ENCODE measurements at regions not wholly inside any gene's neighbourhood (a gene's known extent, or its start where the extent isn't known, plus 50 kb on each side); places are given as distances from the start of the nearest gene placed in this dataset.

- DNase-seq (ENCODE audit: low read depth): no peak
Observed at GRCh38 chr2:238561230-238561629, 134.5 kb downstream of the ASB1 start.

- no peak for DNase-seq (ENCODE audit: low read depth)
Observed at GRCh38 chr2:238562446-238562845, 135.7 kb downstream of the ASB1 start.

GRCh38 chr2:238563551-238563950 is 136.8 kb downstream of the ASB1 start:
- DNase-seq (ENCODE audit: low read depth): no peak

- DNase-seq (ENCODE audit: low read depth): no peak
Observed at GRCh38 chr2:238564286-238564920, 137.7 kb downstream of the ASB1 start.

- DNase-seq (ENCODE audit: low read depth): no peak
Observed at GRCh38 chr2:238565031-238565430, 138.3 kb downstream of the ASB1 start.

GRCh38 chr2:238566001-238566645 is 139.4 kb downstream of the ASB1 start:
- no peak for DNase-seq (ENCODE audit: low read depth)

- DNase-seq (ENCODE audit: low read depth): no peak
Observed at GRCh38 chr2:238567067-238567855, 140.5 kb downstream of the ASB1 start.

- no peak for DNase-seq (ENCODE audit: low read depth)
Observed at GRCh38 chr2:238567996-238568395, 141.3 kb downstream of the ASB1 start.

GRCh38 chr2:238568455-238569440 is 142.0 kb downstream of the ASB1 start:
- no peak for DNase-seq (ENCODE audit: low read depth)

- DNase-seq (ENCODE audit: low read depth): no peak
Observed at GRCh38 chr2:238569507-238570195, 142.9 kb downstream of the ASB1 start.

GRCh38 chr2:238570391-238570790 is 143.7 kb downstream of the ASB1 start:
- no peak for DNase-seq (ENCODE audit: low read depth)

GRCh38 chr2:238570926-238571325 is 144.2 kb downstream of the ASB1 start:
- no peak for DNase-seq (ENCODE audit: low read depth)

GRCh38 chr2:238571661-238572372 is 145.1 kb downstream of the ASB1 start:
- DNase-seq (ENCODE audit: low read depth): no peak

- no peak for DNase-seq (ENCODE audit: low read depth)
Observed at GRCh38 chr2:238573065-238573778, 146.5 kb downstream of the ASB1 start.

- DNase-seq (ENCODE audit: low read depth): no peak
Observed at GRCh38 chr2:238573916-238574315, 147.2 kb downstream of the ASB1 start.

GRCh38 chr2:238574490-238575271 is 148.0 kb downstream of the ASB1 start:
- no peak for DNase-seq (ENCODE audit: low read depth)

- no peak for DNase-seq (ENCODE audit: low read depth)
Observed at GRCh38 chr2:238576674-238577073, 149.9 kb downstream of the ASB1 start.

- no peak for DNase-seq (ENCODE audit: low read depth)
Observed at GRCh38 chr2:238578256-238578655, 151.5 kb downstream of the ASB1 start.

- no peak for DNase-seq (ENCODE audit: low read depth)
Observed at GRCh38 chr2:238580486-238580885, 153.8 kb downstream of the ASB1 start.
